ENCODE measurements at regions not wholly inside any gene's neighbourhood (a gene's known extent, or its start where the extent isn't known, plus 50 kb on each side); places are given as distances from the start of the nearest gene placed in this dataset.

- TF ChIP-seq, protein P1, sequence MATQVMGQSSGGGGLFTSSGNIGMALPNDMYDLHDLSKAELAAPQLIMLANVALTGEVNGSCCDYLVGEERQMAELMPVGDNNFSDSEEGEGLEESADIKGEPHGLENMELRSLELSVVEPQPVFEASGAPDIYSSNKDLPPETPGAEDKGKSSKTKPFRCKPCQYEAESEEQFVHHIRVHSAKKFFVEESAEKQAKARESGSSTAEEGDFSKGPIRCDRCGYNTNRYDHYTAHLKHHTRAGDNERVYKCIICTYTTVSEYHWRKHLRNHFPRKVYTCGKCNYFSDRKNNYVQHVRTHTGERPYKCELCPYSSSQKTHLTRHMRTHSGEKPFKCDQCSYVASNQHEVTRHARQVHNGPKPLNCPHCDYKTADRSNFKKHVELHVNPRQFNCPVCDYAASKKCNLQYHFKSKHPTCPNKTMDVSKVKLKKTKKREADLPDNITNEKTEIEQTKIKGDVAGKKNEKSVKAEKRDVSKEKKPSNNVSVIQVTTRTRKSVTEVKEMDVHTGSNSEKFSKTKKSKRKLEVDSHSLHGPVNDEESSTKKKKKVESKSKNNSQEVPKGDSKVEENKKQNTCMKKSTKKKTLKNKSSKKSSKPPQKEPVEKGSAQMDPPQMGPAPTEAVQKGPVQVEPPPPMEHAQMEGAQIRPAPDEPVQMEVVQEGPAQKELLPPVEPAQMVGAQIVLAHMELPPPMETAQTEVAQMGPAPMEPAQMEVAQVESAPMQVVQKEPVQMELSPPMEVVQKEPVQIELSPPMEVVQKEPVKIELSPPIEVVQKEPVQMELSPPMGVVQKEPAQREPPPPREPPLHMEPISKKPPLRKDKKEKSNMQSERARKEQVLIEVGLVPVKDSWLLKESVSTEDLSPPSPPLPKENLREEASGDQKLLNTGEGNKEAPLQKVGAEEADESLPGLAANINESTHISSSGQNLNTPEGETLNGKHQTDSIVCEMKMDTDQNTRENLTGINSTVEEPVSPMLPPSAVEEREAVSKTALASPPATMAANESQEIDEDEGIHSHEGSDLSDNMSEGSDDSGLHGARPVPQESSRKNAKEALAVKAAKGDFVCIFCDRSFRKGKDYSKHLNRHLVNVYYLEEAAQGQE (IDR thresholded peaks at IDR 0.05; ENCODE audit: insufficient replicate concordance, low read depth) = no peak
- TF ChIP-seq, protein P2, sequence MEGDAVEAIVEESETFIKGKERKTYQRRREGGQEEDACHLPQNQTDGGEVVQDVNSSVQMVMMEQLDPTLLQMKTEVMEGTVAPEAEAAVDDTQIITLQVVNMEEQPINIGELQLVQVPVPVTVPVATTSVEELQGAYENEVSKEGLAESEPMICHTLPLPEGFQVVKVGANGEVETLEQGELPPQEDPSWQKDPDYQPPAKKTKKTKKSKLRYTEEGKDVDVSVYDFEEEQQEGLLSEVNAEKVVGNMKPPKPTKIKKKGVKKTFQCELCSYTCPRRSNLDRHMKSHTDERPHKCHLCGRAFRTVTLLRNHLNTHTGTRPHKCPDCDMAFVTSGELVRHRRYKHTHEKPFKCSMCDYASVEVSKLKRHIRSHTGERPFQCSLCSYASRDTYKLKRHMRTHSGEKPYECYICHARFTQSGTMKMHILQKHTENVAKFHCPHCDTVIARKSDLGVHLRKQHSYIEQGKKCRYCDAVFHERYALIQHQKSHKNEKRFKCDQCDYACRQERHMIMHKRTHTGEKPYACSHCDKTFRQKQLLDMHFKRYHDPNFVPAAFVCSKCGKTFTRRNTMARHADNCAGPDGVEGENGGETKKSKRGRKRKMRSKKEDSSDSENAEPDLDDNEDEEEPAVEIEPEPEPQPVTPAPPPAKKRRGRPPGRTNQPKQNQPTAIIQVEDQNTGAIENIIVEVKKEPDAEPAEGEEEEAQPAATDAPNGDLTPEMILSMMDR (IDR thresholded peaks at IDR 0.05; ENCODE audit: insufficient read depth, low read length) = no peak
- TF ChIP-seq POLR2AphosphoS5 (IDR thresholded peaks at IDR 0.05; ENCODE audit: low read depth) (no peak), GABPA (IDR thresholded peaks at IDR 0.05; ENCODE audit: low read depth) (no peak)
Observed at GRCh38 chr14:83912032-83912642, 1617.8 kb upstream of the FLRT2 start.
